Activated CD4-positive, alpha-beta T cell treated with anti-CD3 and anti-CD28 coated beads for 4 hours (primary cell): ENCODE measurements at regions not wholly inside any gene's neighbourhood (a gene's known extent, or its start where the extent isn't known, plus 50 kb on each side); places are given as distances from the start of the nearest gene placed in this dataset.
"Not testable (repeated sequence)": the region's sequence is repeated elsewhere in the genome, so short reads cannot be mapped to it uniquely, and the experiment has no call there.

ENCODE experiments used
- DNase-seq, 2 donors: peaks; one replicate each; pipeline ENCODE4 v3.0.0-alpha.2; 2020

- DNase-seq, result not testable (repeated sequence)
Measured at GRCh38 chr12:97988588-97988987, 526.0 kb downstream of the RMST start.

GRCh38 chr12:97989366-97989940, 525.9 kb upstream of the TMPO start:
- DNase-seq, result no peak

- DNase-seq, result no peak
Measured at GRCh38 chr12:97994746-97995484, 520.5 kb upstream of the TMPO start.

- DNase-seq, result no peak
Measured at GRCh38 chr12:97995559-97995958, 519.8 kb upstream of the TMPO start.

GRCh38 chr12:98001430-98001829, 514.0 kb upstream of the TMPO start:
- no peak for DNase-seq

GRCh38 chr12:98002887-98003493, 512.4 kb upstream of the TMPO start:
- DNase-seq, result no peak

GRCh38 chr12:98007963-98008362, 507.4 kb upstream of the TMPO start:
- DNase-seq, result no peak

- DNase-seq, result no peak
Measured at GRCh38 chr12:98013560-98013959, 501.8 kb upstream of the TMPO start.

- DNase-seq, result no peak
Measured at GRCh38 chr12:98018836-98019235, 496.6 kb upstream of the TMPO start.

GRCh38 chr12:98020376-98020775, 495.0 kb upstream of the TMPO start:
- DNase-seq, result no peak

GRCh38 chr12:98022961-98023360, 492.4 kb upstream of the TMPO start:
- no peak for DNase-seq

GRCh38 chr12:98037401-98038140, 477.8 kb upstream of the TMPO start:
- DNase-seq, result no peak

- DNase-seq, result no peak
Measured at GRCh38 chr12:98042668-98043067, 472.7 kb upstream of the TMPO start.

- DNase-seq, result no peak
Measured at GRCh38 chr12:98045395-98045794, 470.0 kb upstream of the TMPO start.

GRCh38 chr12:98048326-98048725, 467.1 kb upstream of the TMPO start:
- DNase-seq, result no peak

GRCh38 chr12:98053202-98053601, 462.2 kb upstream of the TMPO start:
- no peak for DNase-seq

- no peak for DNase-seq
Measured at GRCh38 chr12:98057701-98058100, 457.7 kb upstream of the TMPO start.

- no peak for DNase-seq
Measured at GRCh38 chr12:98058213-98058612, 457.2 kb upstream of the TMPO start.

- no peak for DNase-seq
Measured at GRCh38 chr12:98058838-98059237, 456.6 kb upstream of the TMPO start.

GRCh38 chr12:98059659-98060343, 455.6 kb upstream of the TMPO start:
- DNase-seq, result no peak

- no peak for DNase-seq
Measured at GRCh38 chr12:98060411-98060810, 455.0 kb upstream of the TMPO start.

GRCh38 chr12:98062464-98063245, 452.7 kb upstream of the TMPO start:
- no peak for DNase-seq
